ENCODE measurements at regions not wholly inside any gene's neighbourhood (a gene's known extent, or its start where the extent isn't known, plus 50 kb on each side); places are given as distances from the start of the nearest gene placed in this dataset.
A peak's percentile ranks its signal among the peaks of the same experiment; 100 is the strongest.
"Not testable (repeated sequence)": the region's sequence is repeated elsewhere in the genome, so short reads cannot be mapped to it uniquely, and the experiment has no call there.

DNA sequence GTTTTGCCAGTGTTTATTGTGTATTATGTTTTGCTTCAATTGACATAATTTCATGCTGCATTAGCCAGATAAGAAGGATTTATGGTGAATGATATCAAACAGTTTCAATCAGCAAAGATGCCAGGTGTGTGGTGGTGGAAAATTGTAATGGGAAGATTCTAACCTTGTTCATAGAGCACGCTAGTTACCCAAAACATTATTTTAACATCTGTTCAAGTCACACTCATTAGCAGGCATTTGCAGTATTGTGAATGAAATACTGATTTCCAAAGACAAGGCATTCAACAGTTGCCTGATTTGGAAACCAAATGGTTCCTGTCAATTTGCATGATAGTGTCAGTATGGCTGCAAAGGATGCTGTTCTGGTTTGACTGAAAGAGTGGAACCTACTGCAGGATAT lies 129.7 kb downstream of the EPC1 start:
- no peak overlapping the region for H3K27ac Mint-ChIP-seq
- no peaks in the 10 kb centered on the region for H3K36me3 Mint-ChIP-seq (ENCODE audit: low read depth)
- intact Hi-C loops (cut with micrococcal nuclease) = no loop called here
- no peak overlapping the region for H3K4me3 Mint-ChIP-seq (ENCODE audit: low read depth)
- peaks cover 18% of the 10 kb centered on the region for H3K9me3 Mint-ChIP-seq
- H3K4me1 Mint-ChIP-seq (ENCODE audit: low read depth) = no peaks in the 10 kb centered on the region
- no peak for DNase-seq (ENCODE audit: low spot score)
- no peaks in the 10 kb centered on the region for H3K27me3 Mint-ChIP-seq (ENCODE audit: low read depth)

DNA sequence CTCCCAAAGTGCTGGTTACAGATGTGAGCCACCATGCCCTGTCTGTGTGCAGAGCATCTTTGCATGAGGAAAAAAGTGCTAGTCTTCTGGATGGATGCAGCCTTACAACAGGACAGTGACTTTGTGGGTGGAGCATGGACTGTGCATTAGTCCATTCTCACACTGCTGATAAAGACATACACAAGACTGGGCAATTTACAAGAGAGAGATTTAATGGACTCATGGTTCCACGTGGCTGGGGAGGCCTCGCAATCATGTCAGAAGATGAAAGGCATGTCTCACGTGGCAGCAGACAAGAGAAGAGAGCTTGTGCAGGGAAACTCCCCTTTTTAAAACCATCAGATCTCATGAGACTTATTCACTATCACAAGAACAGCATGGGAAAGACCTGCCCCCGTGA lies 133.1 kb downstream of the EPC1 start:
- H3K4me3 Mint-ChIP-seq (ENCODE audit: low read depth); H3K27ac Mint-ChIP-seq; H3K36me3 Mint-ChIP-seq (ENCODE audit: low read depth); intact Hi-C loops (cut with micrococcal nuclease); H3K27me3 Mint-ChIP-seq (ENCODE audit: low read depth); H3K4me1 Mint-ChIP-seq (ENCODE audit: low read depth); DNase-seq (ENCODE audit: low spot score); H3K9me3 Mint-ChIP-seq: not testable (repeated sequence)

DNA sequence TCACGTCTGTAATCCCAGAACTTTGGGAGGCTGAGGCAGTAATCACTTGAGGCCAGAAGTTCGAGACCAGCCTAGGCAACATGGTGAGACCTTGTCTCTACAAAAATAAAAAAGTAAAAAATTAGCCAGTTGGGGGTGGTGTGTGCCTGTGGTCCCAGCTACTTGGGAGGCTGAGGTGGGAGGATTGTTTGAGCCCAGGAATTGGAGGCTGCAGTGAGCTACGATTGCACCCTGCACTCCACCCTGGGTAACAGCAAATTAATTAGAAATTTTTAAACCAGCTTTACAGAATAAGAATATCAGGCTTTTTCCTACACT lies 136.0 kb downstream of the EPC1 start:
- H3K27me3 Mint-ChIP-seq (ENCODE audit: low read depth) = peaks cover 3% of the 10 kb centered on the region
- no peak for DNase-seq (ENCODE audit: low spot score)
- H3K9me3 Mint-ChIP-seq = no peaks in the 10 kb centered on the region
- H3K27ac Mint-ChIP-seq = no peak overlapping the region
- H3K4me3 Mint-ChIP-seq (ENCODE audit: low read depth) = no peak overlapping the region
- intact Hi-C loops (cut with micrococcal nuclease) = no loop called here
- H3K4me1 Mint-ChIP-seq (ENCODE audit: low read depth) = no peaks in the 10 kb centered on the region
- no peaks in the 10 kb centered on the region for H3K36me3 Mint-ChIP-seq (ENCODE audit: low read depth)

DNA sequence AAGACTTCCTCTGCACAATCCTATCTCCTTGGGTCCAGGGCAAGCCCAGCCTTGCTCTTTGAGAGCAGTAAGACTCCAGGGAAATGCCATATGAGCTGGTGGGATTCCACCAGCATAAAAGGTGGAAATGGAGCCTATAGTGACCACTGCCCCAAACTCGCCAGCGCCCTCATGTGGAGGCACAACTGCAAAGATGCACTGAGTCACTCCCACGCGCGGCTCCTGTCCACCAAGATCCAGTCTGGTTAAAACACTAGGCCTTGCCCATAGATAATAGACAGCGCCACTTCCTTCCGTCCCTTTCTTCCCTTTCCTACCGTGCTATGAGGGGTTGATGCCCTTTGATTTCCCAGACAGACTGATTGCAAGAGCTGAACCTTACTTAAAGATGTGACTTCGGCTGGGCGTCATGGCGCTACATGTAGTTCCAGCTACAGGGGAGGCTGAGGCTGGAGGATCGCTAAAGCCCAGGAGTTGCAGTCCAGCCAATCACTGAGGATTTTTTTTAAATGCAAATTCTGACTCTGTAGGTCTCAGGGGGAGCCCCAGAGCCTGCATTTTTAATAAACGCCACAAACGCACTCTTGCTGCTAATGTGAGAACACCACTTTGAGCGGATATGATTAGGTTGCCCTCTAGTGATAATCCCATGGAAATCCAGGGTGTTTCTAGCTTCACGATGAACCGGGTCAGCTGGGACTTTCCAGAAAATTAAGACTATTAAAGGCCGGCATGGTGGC lies 136.5 kb downstream of the EPC1 start:
- intact Hi-C loops (cut with micrococcal nuclease) = no loop called here
- no peak for DNase-seq (ENCODE audit: low spot score)

DNA sequence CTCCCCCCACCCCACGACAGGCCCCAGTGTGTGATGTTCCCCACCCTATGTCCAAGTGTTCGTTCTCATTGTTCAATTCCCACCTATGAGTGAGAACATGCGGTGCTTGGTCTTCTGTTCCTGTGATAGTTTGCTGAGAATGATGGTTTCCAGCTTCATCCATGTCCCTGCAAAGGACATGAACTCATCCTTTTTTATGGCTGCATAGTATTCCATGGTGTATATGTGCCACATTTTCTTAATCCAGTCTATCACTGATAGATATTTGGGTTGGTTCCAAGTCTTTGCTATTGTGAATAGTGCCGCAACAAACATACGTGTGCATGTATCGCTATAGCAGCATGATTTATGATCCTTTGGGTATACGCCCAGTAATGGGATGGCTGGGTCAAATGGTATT lies 139.0 kb downstream of the EPC1 start:
- DNase-seq (ENCODE audit: low spot score); H3K4me1 Mint-ChIP-seq (ENCODE audit: low read depth); H3K4me3 Mint-ChIP-seq (ENCODE audit: low read depth); H3K27ac Mint-ChIP-seq; H3K27me3 Mint-ChIP-seq (ENCODE audit: low read depth); intact Hi-C loops (cut with micrococcal nuclease); H3K36me3 Mint-ChIP-seq (ENCODE audit: low read depth); H3K9me3 Mint-ChIP-seq: not testable (repeated sequence)

More for the DNA sequence above, 136.5 kb downstream of the EPC1 start:
- Mint-ChIP-seq H3K4me3 (ENCODE audit: low read depth) (no peak overlapping the region), H3K27me3 (ENCODE audit: low read depth) (peaks cover 3% of the 10 kb centered on the region), H3K4me1 (ENCODE audit: low read depth) (peaks cover 2% of the 10 kb centered on the region), H3K27ac (no peak overlapping the region), H3K9me3 (no peaks in the 10 kb centered on the region), H3K36me3 (ENCODE audit: low read depth) (no peaks in the 10 kb centered on the region)

DNA sequence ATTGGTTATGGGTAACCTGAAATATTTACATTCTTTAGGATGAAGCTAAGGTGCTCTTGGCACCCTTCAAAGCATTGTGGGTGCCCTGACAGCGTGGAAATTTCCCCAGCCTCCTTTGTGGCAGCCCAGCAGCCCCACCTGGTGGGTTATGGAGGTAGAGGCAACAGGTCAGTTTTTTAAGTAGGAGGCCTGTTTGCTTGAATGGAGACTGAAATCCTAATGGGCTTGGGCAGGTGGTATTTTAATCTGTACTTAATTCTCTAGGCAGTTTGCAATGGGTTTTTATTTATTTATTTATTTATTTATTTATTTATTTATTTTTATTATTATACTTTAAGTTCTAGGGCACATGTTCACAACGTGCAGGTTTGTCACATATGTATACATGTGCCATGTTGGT lies 139.4 kb downstream of the EPC1 start:
- H3K4me3 Mint-ChIP-seq (ENCODE audit: low read depth) = no peak overlapping the region
- no peaks in the 10 kb centered on the region for H3K36me3 Mint-ChIP-seq (ENCODE audit: low read depth)
- peaks cover 2% of the 10 kb centered on the region for H3K4me1 Mint-ChIP-seq (ENCODE audit: low read depth)
- peak; percentile 54 for DNase-seq (ENCODE audit: low spot score)
- no peak overlapping the region for H3K27ac Mint-ChIP-seq
- intact Hi-C loops (cut with micrococcal nuclease) = no loop called here
- H3K9me3 Mint-ChIP-seq = no peaks in the 10 kb centered on the region
- H3K27me3 Mint-ChIP-seq (ENCODE audit: low read depth) = peaks cover 6% of the 10 kb centered on the region

DNA sequence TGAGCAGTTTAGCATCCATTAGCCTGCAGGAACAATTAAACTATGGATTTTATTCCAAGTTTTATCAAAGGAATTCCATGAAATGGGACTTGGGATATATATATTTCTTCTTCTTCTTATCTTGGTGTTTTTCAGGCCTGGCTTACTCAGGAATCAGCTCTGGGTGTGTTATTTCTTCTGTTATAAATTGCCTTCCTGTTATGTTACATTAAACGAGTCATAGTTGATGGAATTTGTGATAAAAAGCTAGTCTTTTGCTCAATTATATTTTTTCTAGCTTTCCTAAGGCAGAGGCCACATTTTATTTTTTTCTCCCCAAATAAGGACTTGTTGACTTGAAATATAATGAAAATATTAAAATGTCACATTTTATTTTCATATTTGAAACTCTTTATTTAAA lies 141.3 kb downstream of the EPC1 start:
- Mint-ChIP-seq H3K36me3 (ENCODE audit: low read depth) (no peaks in the 10 kb centered on the region), H3K27ac (no peak overlapping the region), H3K9me3 (no peaks in the 10 kb centered on the region), H3K4me1 (ENCODE audit: low read depth) (peaks cover 2% of the 10 kb centered on the region), H3K4me3 (ENCODE audit: low read depth) (no peak overlapping the region), H3K27me3 (ENCODE audit: low read depth) (peaks cover 6% of the 10 kb centered on the region)
- no peak for DNase-seq (ENCODE audit: low spot score)
- intact Hi-C loops (cut with micrococcal nuclease) = loop anchor here (2.0 kb wide), 1 partner anchor 147 kb away; no protein-coding TSS in a partner anchor

DNA sequence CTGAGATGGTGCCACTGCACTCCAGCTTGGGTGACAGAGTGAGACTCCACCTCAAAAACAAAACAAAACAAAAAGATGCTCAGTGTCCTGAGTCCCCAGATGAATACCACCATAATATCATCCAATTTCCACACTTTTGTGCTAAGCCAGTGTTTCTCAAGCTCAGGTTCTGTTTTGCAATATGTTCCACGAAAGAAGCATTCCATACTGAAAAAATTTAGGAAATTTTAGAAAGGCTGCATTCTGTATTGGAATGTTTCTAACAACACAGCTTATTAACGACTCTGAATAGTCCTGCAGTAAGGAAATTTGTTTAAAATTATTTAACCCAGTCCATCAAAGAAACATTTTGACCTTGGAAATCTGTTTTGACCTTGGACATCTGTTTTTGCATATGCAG lies 142.4 kb downstream of the EPC1 start:
- intact Hi-C loops (cut with micrococcal nuclease) = loop anchor here (2.0 kb wide), 1 partner anchor 146 kb away; no protein-coding TSS in a partner anchor
- peaks cover 2% of the 10 kb centered on the region for H3K4me1 Mint-ChIP-seq (ENCODE audit: low read depth)
- H3K27me3 Mint-ChIP-seq (ENCODE audit: low read depth) = peaks cover 3% of the 10 kb centered on the region
- H3K4me3 Mint-ChIP-seq (ENCODE audit: low read depth) = no peak overlapping the region
- H3K27ac Mint-ChIP-seq = no peak overlapping the region
- no peak for DNase-seq (ENCODE audit: low spot score)
- H3K36me3 Mint-ChIP-seq (ENCODE audit: low read depth) = no peaks in the 10 kb centered on the region
- H3K9me3 Mint-ChIP-seq = no peaks in the 10 kb centered on the region

DNA sequence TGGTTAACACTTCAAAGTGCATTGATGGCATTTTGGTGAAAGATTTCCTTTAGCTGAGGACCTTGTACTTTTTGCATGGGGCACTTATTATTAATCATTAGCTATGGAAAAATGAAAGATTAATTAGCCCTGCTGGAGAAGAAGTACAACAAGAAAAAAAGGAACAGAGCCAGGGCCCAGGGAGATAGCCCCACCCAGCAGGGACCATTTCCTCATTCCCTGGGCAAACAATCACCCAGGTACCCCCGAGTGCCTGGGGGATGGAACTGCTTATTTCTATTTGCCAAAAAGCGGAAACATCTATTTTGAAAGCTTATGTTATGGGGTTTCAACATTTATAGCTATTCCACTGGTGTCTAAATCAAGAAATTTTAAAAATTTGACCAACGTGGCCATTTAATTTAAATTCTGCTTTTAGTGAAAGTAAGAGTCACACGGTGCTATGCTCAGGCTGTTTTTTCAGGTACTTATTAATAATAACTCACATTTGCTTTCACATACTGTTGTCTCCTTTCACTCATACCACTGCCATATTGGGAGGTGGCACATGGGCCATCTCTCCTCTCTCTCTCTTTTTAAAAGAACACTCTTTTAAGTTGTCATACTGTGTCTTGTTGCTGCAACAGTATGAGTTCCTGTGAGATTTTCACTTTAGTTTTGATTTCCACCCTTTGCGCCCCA lies 143.6 kb upstream of the KIF5B start:
- intact Hi-C loops (cut with micrococcal nuclease) = no loop called here
- Mint-ChIP-seq H3K4me1 (ENCODE audit: low read depth) (peaks cover 4% of the 10 kb centered on the region), H3K36me3 (ENCODE audit: low read depth) (no peaks in the 10 kb centered on the region), H3K27ac (no peak overlapping the region), H3K27me3 (ENCODE audit: low read depth) (peaks cover 7% of the 10 kb centered on the region), H3K9me3 (no peaks in the 10 kb centered on the region), H3K4me3 (ENCODE audit: low read depth) (no peak overlapping the region)
- no peak for DNase-seq (ENCODE audit: low spot score)

DNA sequence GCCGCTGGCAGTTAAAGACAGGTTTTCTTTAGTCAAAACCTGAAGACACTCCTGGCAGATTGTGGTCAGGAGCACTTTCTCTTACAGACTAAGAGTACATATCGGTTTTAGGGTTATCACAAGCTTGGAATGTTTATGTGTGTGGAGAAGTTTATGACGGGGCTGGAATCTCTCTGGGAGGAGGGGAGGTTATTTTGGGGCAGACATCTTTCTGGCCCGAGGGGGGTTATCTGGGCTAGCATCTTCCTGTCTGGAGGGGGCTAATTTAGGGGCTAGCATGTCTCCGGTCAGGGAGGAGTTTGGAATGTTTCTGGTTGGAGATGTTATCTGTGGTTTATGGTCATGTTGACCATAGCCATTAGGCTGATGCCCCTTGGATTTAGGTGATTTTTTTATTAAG lies 141.2 kb upstream of the KIF5B start:
- DNase-seq (ENCODE audit: low spot score) = no peak
- peaks cover 5% of the 10 kb centered on the region for H3K27me3 Mint-ChIP-seq (ENCODE audit: low read depth)
- peaks cover 4% of the 10 kb centered on the region for H3K4me1 Mint-ChIP-seq (ENCODE audit: low read depth)
- no peaks in the 10 kb centered on the region for H3K9me3 Mint-ChIP-seq
- H3K27ac Mint-ChIP-seq = no peak overlapping the region
- no peaks in the 10 kb centered on the region for H3K36me3 Mint-ChIP-seq (ENCODE audit: low read depth)
- H3K4me3 Mint-ChIP-seq (ENCODE audit: low read depth) = no peak overlapping the region
- intact Hi-C loops (cut with micrococcal nuclease) = no loop called here

DNA sequence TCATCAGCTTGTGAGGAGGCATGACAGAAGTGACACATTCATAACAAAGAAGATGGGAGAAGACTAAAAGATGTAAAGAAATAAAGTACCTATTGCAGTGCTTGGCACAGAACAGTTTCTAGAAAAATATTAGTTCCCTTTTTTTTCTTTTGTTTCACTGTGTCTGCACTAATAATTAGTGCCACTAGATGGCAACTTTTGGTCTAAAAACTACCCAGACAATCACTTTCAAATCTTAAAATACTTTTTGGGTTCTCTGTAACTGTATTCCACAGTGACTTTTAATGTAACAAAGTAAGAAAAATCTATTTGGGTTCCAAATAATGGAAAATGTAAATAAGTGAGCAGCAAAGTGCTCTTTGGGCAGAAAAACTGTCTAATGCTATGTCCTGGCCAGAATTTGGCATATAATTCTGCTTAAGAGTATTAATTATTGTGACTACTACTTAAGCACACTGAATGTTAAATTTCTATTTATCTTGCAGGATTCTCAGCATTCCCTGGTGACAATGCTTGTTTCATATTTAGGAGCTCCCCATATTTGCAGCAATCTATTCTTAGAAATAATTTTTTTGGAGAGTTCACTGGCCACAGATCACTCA lies 134.8 kb upstream of the KIF5B start:
- intact Hi-C loops (cut with micrococcal nuclease) = loop anchor here (1.0 to 2.0 kb wide), 3 partner anchors 54 to 177 kb away; partner anchors contain the start of gene EPC1
- Mint-ChIP-seq H3K36me3 (ENCODE audit: low read depth) (no peaks in the 10 kb centered on the region), H3K4me3 (ENCODE audit: low read depth) (no peak overlapping the region), H3K4me1 (ENCODE audit: low read depth) (peaks cover 4% of the 10 kb centered on the region), H3K9me3 (no peaks in the 10 kb centered on the region), H3K27me3 (ENCODE audit: low read depth) (peaks cover 5% of the 10 kb centered on the region), H3K27ac (no peak overlapping the region)
- no peak for DNase-seq (ENCODE audit: low spot score)

DNA sequence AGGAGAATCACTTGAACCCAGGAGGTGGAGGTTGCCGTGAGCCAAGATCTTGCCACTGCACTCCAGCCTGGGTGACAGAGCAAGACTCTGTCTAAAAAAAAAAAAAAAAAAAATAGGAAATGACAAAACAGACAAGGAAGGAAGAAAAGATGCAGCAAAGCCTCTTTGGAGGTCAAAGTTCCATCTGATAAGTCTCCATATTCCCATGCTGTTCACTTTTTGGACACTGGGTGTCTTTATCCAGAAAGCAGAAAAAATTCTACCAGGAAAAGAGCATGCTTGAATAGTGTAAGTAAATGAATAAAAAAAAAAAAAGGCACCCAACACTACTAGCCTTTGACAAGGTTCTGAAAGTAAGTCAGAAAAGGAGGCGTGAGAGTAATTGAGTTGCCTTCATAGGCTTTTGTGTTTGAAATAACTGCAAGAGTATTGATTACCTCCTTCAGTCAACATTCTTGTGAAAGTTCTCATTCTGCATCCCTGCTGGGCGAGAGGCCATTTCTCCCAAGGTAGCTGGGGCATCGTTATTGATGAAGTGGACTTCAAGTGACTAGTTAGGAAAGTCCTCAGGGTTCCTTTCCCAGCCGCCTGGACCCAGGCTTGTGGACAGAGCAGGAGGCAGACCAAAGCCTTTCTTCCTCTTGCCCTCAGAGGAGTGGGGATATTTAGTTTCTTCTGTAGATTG lies 133.3 kb upstream of the KIF5B start:
- intact Hi-C loops (cut with micrococcal nuclease) = loop anchor here (2.0 kb wide), 2 partner anchors 55 to 157 kb away; partner anchors contain the start of gene EPC1
- no peaks in the 10 kb centered on the region for H3K36me3 Mint-ChIP-seq (ENCODE audit: low read depth)
- H3K9me3 Mint-ChIP-seq = no peaks in the 10 kb centered on the region
- peaks cover 4% of the 10 kb centered on the region for H3K4me1 Mint-ChIP-seq (ENCODE audit: low read depth)
- no peak overlapping the region for H3K27ac Mint-ChIP-seq
- no peak overlapping the region for H3K4me3 Mint-ChIP-seq (ENCODE audit: low read depth)
- DNase-seq (ENCODE audit: low spot score) = no peak
- H3K27me3 Mint-ChIP-seq (ENCODE audit: low read depth) = peaks cover 5% of the 10 kb centered on the region

DNA sequence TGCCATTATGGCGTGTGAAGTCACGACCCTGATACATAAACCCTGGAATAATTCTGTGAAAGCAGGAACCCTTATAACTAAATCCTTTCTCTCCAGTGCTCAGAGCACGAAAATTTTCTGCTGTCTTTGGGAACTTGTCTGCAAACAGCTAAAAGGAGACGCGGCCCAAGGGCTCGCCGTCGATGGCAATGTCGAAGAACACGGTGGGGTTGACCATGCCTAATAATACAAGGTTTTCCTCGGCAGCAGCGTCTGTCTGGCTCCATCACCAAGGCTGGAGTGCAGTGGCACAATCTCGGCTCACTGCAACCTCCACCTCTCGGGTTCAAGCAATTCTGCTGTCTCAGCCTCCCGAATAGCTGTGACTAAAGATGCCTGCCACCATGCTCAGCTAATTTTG lies 132.4 kb upstream of the KIF5B start:
- H3K27ac Mint-ChIP-seq; H3K27me3 Mint-ChIP-seq (ENCODE audit: low read depth); H3K4me3 Mint-ChIP-seq (ENCODE audit: low read depth); H3K4me1 Mint-ChIP-seq (ENCODE audit: low read depth); DNase-seq (ENCODE audit: low spot score); intact Hi-C loops (cut with micrococcal nuclease); H3K9me3 Mint-ChIP-seq; H3K36me3 Mint-ChIP-seq (ENCODE audit: low read depth): not testable (repeated sequence)

All from activated T-helper 2 cell treated with anti-CD3 and anti-CD28 coated beads, Interferon-gamma antibody, Interleukin-2, Interleukin-4, amounts not matched to agents 10 μg/mL and 5 μg/mL and 100 μg/mL, durations not matched to agents 14 hours and 24 hours and 36 hours (primary cell).